ENCODE measurements at regions not wholly inside any gene's neighbourhood (a gene's known extent, or its start where the extent isn't known, plus 50 kb on each side); places are given as distances from the start of the nearest gene placed in this dataset.

DNA sequence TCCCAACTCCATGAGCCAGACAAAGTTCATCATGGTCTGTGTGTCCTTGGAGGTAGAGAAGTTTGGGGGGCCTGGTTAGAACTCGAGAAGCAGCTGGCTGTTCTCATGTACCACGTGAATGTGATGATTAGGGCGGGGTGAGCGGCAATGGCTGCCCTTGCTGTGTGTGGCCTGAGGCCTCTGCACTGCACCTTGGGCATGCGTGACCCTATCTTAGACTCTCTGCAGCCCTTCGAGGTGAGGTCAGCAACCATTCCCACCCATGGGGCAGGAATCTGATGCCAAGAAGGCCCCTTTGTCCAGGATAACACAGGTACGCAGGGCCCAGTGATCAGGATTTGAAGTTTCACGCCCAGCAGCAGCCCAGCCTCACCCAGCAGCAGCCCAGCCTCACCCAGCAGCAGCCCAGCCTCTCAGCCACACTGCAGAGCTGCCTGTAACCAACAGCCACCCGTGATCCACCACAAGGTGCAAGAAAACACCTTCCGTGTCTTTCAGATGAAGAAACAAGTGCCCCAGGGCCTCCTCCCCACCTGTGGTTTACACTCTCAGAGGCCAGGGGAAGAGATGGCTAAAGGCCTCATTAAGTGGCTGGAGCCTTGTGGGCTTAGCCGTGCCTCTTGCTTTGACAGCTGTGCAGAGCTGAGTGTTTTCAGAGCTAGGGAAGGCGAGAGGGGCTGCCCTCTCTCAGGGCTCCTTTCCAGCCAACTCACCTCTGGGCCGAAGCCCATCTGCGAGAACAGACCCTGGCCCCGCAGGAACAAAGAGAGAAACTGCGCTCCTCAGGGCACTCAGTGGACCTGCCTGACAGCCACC lies 195.2 kb upstream of the CDH4 start:
- Mint-ChIP-seq H3K27me3 (peaks cover 9% of the 10 kb centered on the region), H3K36me3 (ENCODE audit: low read depth) (no peaks in the 10 kb centered on the region), H3K27ac (no peak overlapping the region), H3K4me3 (no peak overlapping the region), H3K4me1 (no peaks in the 10 kb centered on the region)
- DNase-seq (no peak), ATAC-seq (no peak)
- H3K9me3 ChIP-seq (ENCODE audit: control insufficient read depth, low read length, poor library complexity, severe bottlenecking): no peaks in the 10 kb centered on the region

- Mint-ChIP-seq H3K27me3 (peaks cover 9% of the 10 kb centered on the region), H3K27ac (no peak overlapping the region), H3K36me3 (ENCODE audit: low read depth) (no peaks in the 10 kb centered on the region), H3K4me1 (no peaks in the 10 kb centered on the region), H3K4me3 (no peak overlapping the region)
- ATAC-seq (no peak), DNase-seq (no peak)
- H3K9me3 ChIP-seq (ENCODE audit: control insufficient read depth, low read length, poor library complexity, severe bottlenecking): no peaks in the 10 kb centered on the region
These were observed 194.5 kb upstream of the CDH4 start for GRCh38 chr20:61057443-61058121.

DNA sequence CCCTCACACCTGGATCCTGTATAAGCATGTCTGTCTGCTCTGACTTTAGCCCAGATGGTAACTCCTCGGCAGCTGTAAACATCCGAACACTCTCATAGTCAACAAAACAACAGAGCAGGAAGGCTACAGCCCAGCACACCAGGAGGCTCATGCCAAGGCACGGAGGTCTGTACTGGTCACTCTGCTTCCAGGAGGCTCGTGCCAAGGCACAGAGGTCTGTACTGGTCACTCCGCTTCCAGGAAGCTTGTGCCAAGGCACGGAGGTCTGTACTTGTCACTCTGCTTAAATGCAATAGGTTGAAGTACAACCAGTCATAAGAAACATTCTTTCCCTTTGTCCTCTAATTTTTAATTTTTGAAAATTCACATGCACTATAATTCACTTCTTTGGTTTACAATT lies 190.1 kb upstream of the CDH4 start:
- Mint-ChIP-seq H3K4me1 (no peaks in the 10 kb centered on the region), H3K36me3 (ENCODE audit: low read depth) (no peaks in the 10 kb centered on the region), H3K27me3 (peaks cover 4% of the 10 kb centered on the region), H3K27ac (no peak overlapping the region), H3K4me3 (no peak overlapping the region)
- ATAC-seq (no peak), DNase-seq (no peak)
- no peaks in the 10 kb centered on the region for H3K9me3 ChIP-seq (ENCODE audit: control insufficient read depth, low read length, poor library complexity, severe bottlenecking)

DNA sequence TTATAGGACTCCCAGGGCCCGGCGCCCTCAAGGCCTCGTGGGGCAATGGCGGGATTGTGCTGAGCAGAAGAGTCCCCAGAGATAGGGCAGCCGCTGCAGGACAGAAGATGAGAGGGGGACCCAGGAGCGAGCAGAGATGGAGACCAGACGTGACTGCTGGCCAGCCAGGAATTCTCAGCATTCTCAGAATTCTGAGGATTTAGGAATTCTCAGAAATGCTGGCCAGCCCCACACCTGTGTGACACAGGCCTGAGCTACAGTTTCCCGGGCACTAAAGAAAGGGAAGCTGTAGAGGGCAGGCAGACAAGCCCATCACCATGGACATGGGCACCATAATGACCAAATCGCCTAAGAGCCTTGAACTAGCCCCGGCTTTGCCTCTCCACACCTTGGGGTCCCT lies 186.2 kb upstream of the CDH4 start:
- DNase-seq (no peak), ATAC-seq (no peak)
- Mint-ChIP-seq H3K4me3 (no peak overlapping the region), H3K4me1 (no peaks in the 10 kb centered on the region), H3K27ac (no peak overlapping the region), H3K36me3 (ENCODE audit: low read depth) (no peaks in the 10 kb centered on the region), H3K27me3 (no peaks in the 10 kb centered on the region)
- H3K9me3 ChIP-seq (ENCODE audit: control insufficient read depth, low read length, poor library complexity, severe bottlenecking): no peaks in the 10 kb centered on the region

- H3K4me3 Mint-ChIP-seq: no peak overlapping the region
- ATAC-seq: no peak
- H3K4me1 Mint-ChIP-seq: no peaks in the 10 kb centered on the region
- H3K27ac Mint-ChIP-seq: no peak overlapping the region
- DNase-seq: no peak
- H3K27me3 Mint-ChIP-seq: no peaks in the 10 kb centered on the region
- no peaks in the 10 kb centered on the region for H3K36me3 Mint-ChIP-seq (ENCODE audit: low read depth)
- no peaks in the 10 kb centered on the region for H3K9me3 ChIP-seq (ENCODE audit: control insufficient read depth, low read length, poor library complexity, severe bottlenecking)
These were observed 185.5 kb upstream of the CDH4 start for GRCh38 chr20:61066526-61066925.

- H3K27ac Mint-ChIP-seq: no peak overlapping the region
- ATAC-seq: no peak
- H3K36me3 Mint-ChIP-seq (ENCODE audit: low read depth): no peaks in the 10 kb centered on the region
These were observed 184.8 kb upstream of the CDH4 start for GRCh38 chr20:61067221-61067620.

GRCh38 chr20:61072398-61072797 lies 179.7 kb upstream of the CDH4 start:
- Mint-ChIP-seq H3K36me3 (ENCODE audit: low read depth) (no peaks in the 10 kb centered on the region), H3K4me3 (no peak overlapping the region), H3K4me1 (no peaks in the 10 kb centered on the region), H3K27ac (no peak overlapping the region), H3K27me3 (no peaks in the 10 kb centered on the region)
- no peaks in the 10 kb centered on the region for H3K9me3 ChIP-seq (ENCODE audit: control insufficient read depth, low read length, poor library complexity, severe bottlenecking)
- DNase-seq (no peak), ATAC-seq (no peak)

More at GRCh38 chr20:61067221-61067620, 184.8 kb upstream of the CDH4 start:
- Mint-ChIP-seq H3K4me1 (no peaks in the 10 kb centered on the region), H3K27me3 (no peaks in the 10 kb centered on the region), H3K4me3 (no peak overlapping the region)
- no peak for DNase-seq
- no peaks in the 10 kb centered on the region for H3K9me3 ChIP-seq (ENCODE audit: control insufficient read depth, low read length, poor library complexity, severe bottlenecking)

DNA sequence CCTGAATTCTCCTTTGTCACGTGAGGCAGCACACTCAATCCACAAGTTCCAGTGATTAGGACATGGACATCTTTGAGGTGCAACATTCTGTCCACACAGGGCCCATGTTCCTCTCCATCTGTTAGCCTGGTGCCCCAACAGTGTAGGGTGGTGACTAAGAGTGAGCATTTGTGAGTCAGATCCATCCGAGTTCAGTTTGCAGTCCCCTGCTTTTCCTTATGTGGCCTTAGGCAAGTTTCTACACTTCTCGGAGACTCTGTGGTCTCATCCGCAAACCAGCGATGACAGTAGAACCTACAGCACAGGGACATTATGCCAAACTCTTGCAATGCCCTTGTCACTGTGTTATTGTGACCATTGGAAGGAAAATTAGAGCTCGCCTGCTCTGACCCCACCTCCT lies 178.7 kb upstream of the CDH4 start:
- DNase-seq: no peak
- no peak for ATAC-seq
- Mint-ChIP-seq H3K27me3 (no peaks in the 10 kb centered on the region), H3K4me1 (no peaks in the 10 kb centered on the region), H3K4me3 (no peak overlapping the region), H3K36me3 (ENCODE audit: low read depth) (no peaks in the 10 kb centered on the region), H3K27ac (no peak overlapping the region)
- no peaks in the 10 kb centered on the region for H3K9me3 ChIP-seq (ENCODE audit: control insufficient read depth, low read length, poor library complexity, severe bottlenecking)

- no peaks in the 10 kb centered on the region for H3K9me3 ChIP-seq (ENCODE audit: control insufficient read depth, low read length, poor library complexity, severe bottlenecking)
These were observed 169.3 kb upstream of the CDH4 start for GRCh38 chr20:61082720-61083119.

GRCh38 chr20:61083431-61083830 lies 168.6 kb upstream of the CDH4 start:
- Mint-ChIP-seq H3K27me3 (peaks cover 6% of the 10 kb centered on the region), H3K27ac (no peak overlapping the region), H3K36me3 (ENCODE audit: low read depth) (no peaks in the 10 kb centered on the region), H3K4me3 (no peak overlapping the region), H3K4me1 (no peaks in the 10 kb centered on the region)
- DNase-seq (no peak), ATAC-seq (no peak)
- H3K9me3 ChIP-seq (ENCODE audit: control insufficient read depth, low read length, poor library complexity, severe bottlenecking): no peaks in the 10 kb centered on the region

More at GRCh38 chr20:61082720-61083119, 169.3 kb upstream of the CDH4 start:
- no peak overlapping the region for H3K27ac Mint-ChIP-seq
- no peaks in the 10 kb centered on the region for H3K36me3 Mint-ChIP-seq (ENCODE audit: low read depth)
- ATAC-seq (no peak), DNase-seq (no peak)
- peaks cover 6% of the 10 kb centered on the region for H3K27me3 Mint-ChIP-seq
- H3K4me1 Mint-ChIP-seq: no peaks in the 10 kb centered on the region
- no peak overlapping the region for H3K4me3 Mint-ChIP-seq

GRCh38 chr20:61086031-61086430 lies 166.0 kb upstream of the CDH4 start:
- ATAC-seq: no peak
- Mint-ChIP-seq H3K27ac (no peak overlapping the region), H3K4me1 (no peaks in the 10 kb centered on the region), H3K4me3 (no peak overlapping the region), H3K27me3 (no peaks in the 10 kb centered on the region), H3K36me3 (ENCODE audit: low read depth) (no peaks in the 10 kb centered on the region)
- no peak for DNase-seq
- no peaks in the 10 kb centered on the region for H3K9me3 ChIP-seq (ENCODE audit: control insufficient read depth, low read length, poor library complexity, severe bottlenecking)

DNA sequence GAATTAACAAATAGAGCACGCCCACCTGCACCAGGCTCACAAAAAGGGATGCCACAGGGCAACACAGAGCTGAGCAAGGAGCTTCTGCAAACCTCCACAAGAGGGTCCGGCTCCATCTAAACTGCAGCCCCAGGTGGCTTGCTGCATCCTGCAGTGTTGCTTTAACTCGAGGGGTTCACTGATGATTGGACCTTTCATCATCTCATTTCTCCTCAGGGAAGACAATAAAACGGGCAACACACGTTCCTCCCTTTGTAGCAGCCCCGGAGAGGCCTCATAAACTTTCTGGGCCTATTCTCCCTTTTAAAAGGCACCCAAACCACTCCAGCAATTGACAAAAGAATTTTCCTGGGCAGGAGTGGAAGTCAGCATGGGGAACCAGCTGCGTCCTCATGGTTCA lies 161.5 kb upstream of the CDH4 start:
- Mint-ChIP-seq H3K4me3 (no peak overlapping the region), H3K4me1 (no peaks in the 10 kb centered on the region), H3K27me3 (no peaks in the 10 kb centered on the region), H3K36me3 (ENCODE audit: low read depth) (no peaks in the 10 kb centered on the region), H3K27ac (no peak overlapping the region)
- no peak for ATAC-seq
- no peaks in the 10 kb centered on the region for H3K9me3 ChIP-seq (ENCODE audit: control insufficient read depth, low read length, poor library complexity, severe bottlenecking)
- no peak for DNase-seq

DNA sequence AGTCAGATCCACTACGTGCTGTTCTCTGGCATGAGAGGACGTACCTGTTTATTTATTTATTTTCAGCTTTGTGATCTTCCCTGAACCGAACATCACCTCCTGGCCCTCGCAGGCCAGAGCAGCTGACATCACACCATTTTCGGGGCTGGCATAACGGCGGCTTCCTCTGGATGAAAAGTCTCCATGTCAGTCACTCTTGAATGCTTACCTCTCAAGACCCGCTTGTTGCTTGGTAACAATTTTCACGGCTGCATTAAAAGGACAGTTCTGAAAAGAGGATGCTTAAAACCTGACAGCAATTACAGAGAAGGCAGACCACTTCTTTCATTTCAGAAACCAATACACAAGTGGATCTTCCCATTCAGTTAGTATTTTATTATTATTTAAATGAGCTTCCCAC lies 159.8 kb upstream of the CDH4 start:
- H3K9me3 ChIP-seq (ENCODE audit: control insufficient read depth, low read length, poor library complexity, severe bottlenecking): no peaks in the 10 kb centered on the region
- Mint-ChIP-seq H3K4me1 (no peaks in the 10 kb centered on the region), H3K27ac (no peak overlapping the region), H3K27me3 (no peaks in the 10 kb centered on the region), H3K4me3 (no peak overlapping the region), H3K36me3 (ENCODE audit: low read depth) (no peaks in the 10 kb centered on the region)
- DNase-seq (no peak), ATAC-seq (no peak)

DNA sequence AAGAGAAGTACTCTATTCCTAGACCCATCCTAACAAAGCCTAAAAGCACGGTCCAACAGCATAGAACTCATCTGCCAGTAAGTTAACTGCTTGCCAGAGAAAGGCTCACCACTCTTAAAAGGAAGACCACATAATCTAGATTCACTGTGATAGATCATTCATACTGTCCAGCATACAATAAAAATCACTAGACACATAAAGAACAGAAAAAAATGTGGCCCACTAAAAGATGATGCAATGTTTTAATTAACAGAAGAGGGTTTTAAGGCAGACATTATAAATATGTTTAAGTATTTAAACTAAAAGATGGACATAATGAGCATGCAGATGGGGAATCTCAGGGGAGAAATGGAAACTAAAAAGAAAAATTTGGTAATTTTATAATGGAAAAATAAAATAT lies 157.5 kb upstream of the CDH4 start:
- no peaks in the 10 kb centered on the region for H3K4me1 Mint-ChIP-seq
- no peak for DNase-seq
- H3K36me3 Mint-ChIP-seq (ENCODE audit: low read depth): no peaks in the 10 kb centered on the region
- ATAC-seq: no peak
- H3K27ac Mint-ChIP-seq: no peak overlapping the region
- no peaks in the 10 kb centered on the region for H3K9me3 ChIP-seq (ENCODE audit: control insufficient read depth, low read length, poor library complexity, severe bottlenecking)
- peaks cover under 1% of the 10 kb centered on the region for H3K27me3 Mint-ChIP-seq
- H3K4me3 Mint-ChIP-seq: no peak overlapping the region
